ENCODE measurements at regions not wholly inside any gene's neighbourhood (a gene's known extent, or its start where the extent isn't known, plus 50 kb on each side); places are given as distances from the start of the nearest gene placed in this dataset.

DNA sequence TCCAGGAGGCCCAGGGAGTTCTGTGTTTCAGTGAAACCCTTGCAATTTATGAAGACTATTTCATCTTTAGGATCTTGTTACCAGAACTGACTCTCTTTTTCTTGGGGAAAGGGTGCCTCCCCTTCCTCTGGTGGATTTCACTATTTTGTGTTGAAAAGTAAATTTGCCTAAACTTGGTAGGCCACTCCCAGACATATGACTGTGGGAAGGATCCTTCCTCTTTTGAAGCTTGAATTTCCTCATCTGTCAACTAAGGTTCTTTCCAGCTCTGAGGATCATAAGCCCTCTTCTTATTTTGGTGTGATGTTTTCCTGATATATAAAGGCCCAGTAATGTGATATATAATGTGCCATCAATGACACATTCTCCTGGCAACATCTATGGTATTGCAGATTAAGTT lies 59.1 kb upstream of the ZFAND5 start:
- intact Hi-C loops (cut with DNase I; ENCODE audit: low total_unique reads) (no loop called here), in situ Hi-C loops (cut with MboI; ENCODE audit: low sequenced_read_pairs in 4 of 4) (no loop called here)
- Histone ChIP-seq H3K4me1 (no peaks in the 10 kb centered on the region), H3K27me3 (no peaks in the 10 kb centered on the region), H3K27ac (no peak overlapping the region), H3K36me3 (no peaks in the 10 kb centered on the region), H3K9me3 (no peaks in the 10 kb centered on the region), H3K4me3 (no peak overlapping the region)
- DNase-seq (no peak), ATAC-seq (no peak)
- TF ChIP-seq, protein P1, sequence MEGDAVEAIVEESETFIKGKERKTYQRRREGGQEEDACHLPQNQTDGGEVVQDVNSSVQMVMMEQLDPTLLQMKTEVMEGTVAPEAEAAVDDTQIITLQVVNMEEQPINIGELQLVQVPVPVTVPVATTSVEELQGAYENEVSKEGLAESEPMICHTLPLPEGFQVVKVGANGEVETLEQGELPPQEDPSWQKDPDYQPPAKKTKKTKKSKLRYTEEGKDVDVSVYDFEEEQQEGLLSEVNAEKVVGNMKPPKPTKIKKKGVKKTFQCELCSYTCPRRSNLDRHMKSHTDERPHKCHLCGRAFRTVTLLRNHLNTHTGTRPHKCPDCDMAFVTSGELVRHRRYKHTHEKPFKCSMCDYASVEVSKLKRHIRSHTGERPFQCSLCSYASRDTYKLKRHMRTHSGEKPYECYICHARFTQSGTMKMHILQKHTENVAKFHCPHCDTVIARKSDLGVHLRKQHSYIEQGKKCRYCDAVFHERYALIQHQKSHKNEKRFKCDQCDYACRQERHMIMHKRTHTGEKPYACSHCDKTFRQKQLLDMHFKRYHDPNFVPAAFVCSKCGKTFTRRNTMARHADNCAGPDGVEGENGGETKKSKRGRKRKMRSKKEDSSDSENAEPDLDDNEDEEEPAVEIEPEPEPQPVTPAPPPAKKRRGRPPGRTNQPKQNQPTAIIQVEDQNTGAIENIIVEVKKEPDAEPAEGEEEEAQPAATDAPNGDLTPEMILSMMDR (IDR thresholded peaks at IDR 0.05 in 4 of 5, conservative IDR thresholded peaks at IDR 0.05 in 1 of 5), result no peak
- TF ChIP-seq POLR2A (IDR thresholded peaks at IDR 0.05), result no peak

DNA sequence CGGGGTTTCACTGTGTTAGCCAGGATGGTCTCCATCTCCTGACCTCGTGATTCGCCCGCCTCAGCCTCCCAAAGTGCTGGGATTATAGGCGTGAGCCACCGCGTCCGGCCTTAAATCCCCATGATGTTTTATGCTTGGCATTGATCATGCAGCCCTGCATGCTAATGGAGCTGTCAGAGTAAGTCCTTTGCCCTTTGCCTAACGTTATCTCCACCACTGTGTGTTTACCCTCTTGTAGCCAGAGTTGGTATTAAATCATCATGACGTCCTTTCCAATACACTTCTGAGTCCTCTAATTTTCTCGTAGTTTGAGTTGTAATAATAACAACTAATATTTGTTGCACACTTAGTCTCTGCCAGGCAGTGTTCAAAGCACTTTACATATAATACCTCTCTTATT lies 57.2 kb upstream of the ZFAND5 start:
- no peaks in the 10 kb centered on the region for H3K9me3 ChIP-seq
- no peak for DNase-seq
- H3K27ac ChIP-seq, result no peak overlapping the region
- H3K36me3 ChIP-seq, result no peaks in the 10 kb centered on the region
- TF ChIP-seq POLR2A (IDR thresholded peaks at IDR 0.05), result no peak
- TF ChIP-seq, protein P1 (IDR thresholded peaks at IDR 0.05 in 4 of 5, conservative IDR thresholded peaks at IDR 0.05 in 1 of 5), result no peak
- no peaks in the 10 kb centered on the region for H3K4me1 ChIP-seq
- no peak for ATAC-seq
- no peaks in the 10 kb centered on the region for H3K27me3 ChIP-seq
- intact Hi-C loops (cut with DNase I; ENCODE audit: low total_unique reads) (no loop called here), in situ Hi-C loops (cut with MboI; ENCODE audit: low sequenced_read_pairs in 4 of 4) (no loop called here)
- no peak overlapping the region for H3K4me3 ChIP-seq

DNA sequence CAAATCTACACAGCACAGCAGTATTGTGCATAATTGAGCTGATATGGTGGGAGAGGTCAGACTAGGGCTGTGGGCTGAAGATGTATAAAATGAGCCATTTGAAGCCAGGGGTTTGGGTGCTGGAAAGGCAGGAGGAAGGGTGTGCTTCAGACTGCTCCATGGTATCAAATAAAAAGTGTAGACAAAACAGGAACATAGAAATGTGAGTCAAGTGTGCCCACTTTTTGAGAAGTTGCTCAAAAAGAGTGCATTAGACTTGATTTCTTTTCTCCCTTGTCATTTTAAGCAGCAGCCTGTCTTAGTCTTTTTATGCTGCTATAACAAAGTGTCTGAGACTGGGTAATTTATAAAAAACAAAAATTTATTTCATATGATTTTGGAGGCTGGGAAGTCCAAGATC lies 55.8 kb upstream of the ZFAND5 start:
- in situ Hi-C loops (cut with MboI; ENCODE audit: low sequenced_read_pairs in 4 of 4) (no loop called here), intact Hi-C loops (cut with DNase I; ENCODE audit: low total_unique reads) (no loop called here)
- Histone ChIP-seq H3K27ac (no peak overlapping the region), H3K4me1 (no peaks in the 10 kb centered on the region), H3K27me3 (no peaks in the 10 kb centered on the region), H3K36me3 (no peaks in the 10 kb centered on the region), H3K4me3 (no peak overlapping the region), H3K9me3 (no peaks in the 10 kb centered on the region)
- TF ChIP-seq, protein P1 (IDR thresholded peaks at IDR 0.05 in 4 of 5, conservative IDR thresholded peaks at IDR 0.05 in 1 of 5), result no peak
- no peak for TF ChIP-seq POLR2A (IDR thresholded peaks at IDR 0.05)
- DNase-seq, result no peak
- ATAC-seq, result no peak

DNA sequence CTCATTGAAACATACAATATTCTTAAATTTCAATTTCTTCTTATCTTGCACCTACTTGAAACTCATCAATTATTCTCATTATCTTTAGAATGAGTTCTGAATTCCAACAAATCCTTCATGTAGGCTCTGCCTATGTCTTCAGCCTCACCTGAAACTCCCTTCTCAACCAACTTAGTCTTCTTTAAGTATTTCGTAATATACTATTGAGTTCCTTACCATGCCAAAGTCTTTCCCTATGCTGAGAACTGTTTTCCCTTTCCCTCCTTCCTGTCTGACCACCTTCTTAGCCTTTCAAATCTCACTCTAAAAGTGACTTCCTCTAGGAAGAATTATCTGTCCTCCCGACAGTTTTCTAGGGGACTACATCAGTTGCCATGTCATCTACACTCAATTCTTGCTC lies 50.9 kb upstream of the ZFAND5 start:
- in situ Hi-C loops (cut with MboI; ENCODE audit: low sequenced_read_pairs in 4 of 4), result no loop called here
- intact Hi-C loops (cut with DNase I; ENCODE audit: low total_unique reads), result no loop called here
- H3K27me3 ChIP-seq, result no peaks in the 10 kb centered on the region
- ATAC-seq (no peak), DNase-seq (no peak)
- no peak overlapping the region for H3K4me3 ChIP-seq
- no peaks in the 10 kb centered on the region for H3K9me3 ChIP-seq
- no peaks in the 10 kb centered on the region for H3K4me1 ChIP-seq
- TF ChIP-seq, protein P1 (IDR thresholded peaks at IDR 0.05 in 4 of 5, conservative IDR thresholded peaks at IDR 0.05 in 1 of 5), result no peak
- TF ChIP-seq POLR2A (IDR thresholded peaks at IDR 0.05), result no peak
- H3K36me3 ChIP-seq, result no peaks in the 10 kb centered on the region
- no peak overlapping the region for H3K27ac ChIP-seq

DNA sequence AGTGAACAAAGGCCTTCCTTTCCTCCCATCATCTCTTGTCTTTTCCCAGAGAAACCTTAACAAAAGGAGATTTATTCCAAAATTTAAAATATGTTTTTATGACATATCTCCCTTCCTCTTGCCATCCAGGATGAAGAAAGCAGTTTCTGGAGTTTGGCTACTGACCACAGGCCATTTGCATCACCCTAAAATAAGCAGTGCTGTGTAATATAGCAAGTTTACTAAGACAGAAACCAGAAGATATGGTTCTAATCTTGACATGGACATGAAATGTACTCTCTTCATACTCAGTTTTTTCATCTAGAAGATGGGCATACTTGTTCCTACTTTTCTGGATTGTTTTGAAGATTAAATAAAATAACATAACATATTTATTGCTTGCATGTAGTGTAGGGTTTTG lies 50.2 kb upstream of the ZFAND5 start:
- ATAC-seq (no peak), DNase-seq (no peak)
- Histone ChIP-seq H3K9me3 (no peaks in the 10 kb centered on the region), H3K4me1 (no peaks in the 10 kb centered on the region), H3K36me3 (no peaks in the 10 kb centered on the region), H3K4me3 (no peak overlapping the region), H3K27me3 (no peaks in the 10 kb centered on the region), H3K27ac (no peak overlapping the region)
- in situ Hi-C loops (cut with MboI; ENCODE audit: low sequenced_read_pairs in 4 of 4) (no loop called here), intact Hi-C loops (cut with DNase I; ENCODE audit: low total_unique reads) (no loop called here)
- no peak for TF ChIP-seq POLR2A (IDR thresholded peaks at IDR 0.05)
- TF ChIP-seq, protein P1 (IDR thresholded peaks at IDR 0.05 in 4 of 5, conservative IDR thresholded peaks at IDR 0.05 in 1 of 5), result no peak

Measured in gastrocnemius medialis (tissue), 4 donors.